Trophoblast cell (in vitro differentiated cells and primary cell): ENCODE measurements at regions not wholly inside any gene's neighbourhood (a gene's known extent, or its start where the extent isn't known, plus 50 kb on each side); places are given as distances from the start of the nearest gene placed in this dataset.
"Not testable (repeated sequence)": the region's sequence is repeated elsewhere in the genome, so short reads cannot be mapped to it uniquely, and the experiment has no call there.

Experiments used
- DNase-seq, 2 donors: peaks; one replicate each; pipeline ENCODE4 v3.0.0-alpha.2; 2016
- H2AFZ ChIP-seq: 2 replicates; pipeline ENCODE4 v1.6.1; 2013; ENCODE audit warnings: low read length, moderate library complexity, mild to moderate bottlenecking; ENCODE audit not compliant: insufficient read depth, poor library complexity
- H2AK5ac ChIP-seq: 2 replicates; pipeline ENCODE4 v1.6.1; 2013; ENCODE audit warnings: mild to moderate bottlenecking, low read length
- H2BK120ac ChIP-seq: 2 replicates; pipeline ENCODE4 v1.6.1; 2013; ENCODE audit warnings: low read length, mild to moderate bottlenecking, moderate library complexity; ENCODE audit not compliant: insufficient read depth, poor library complexity
- H2BK12ac ChIP-seq: 2 replicates; pipeline ENCODE4 v1.6.1; 2013; ENCODE audit warnings: mild to moderate bottlenecking, low read length, moderate library complexity
- H2BK5ac ChIP-seq: 2 replicates; pipeline ENCODE4 v1.6.1; 2013; ENCODE audit warnings: low read length, low read depth, moderate library complexity, mild to moderate bottlenecking; ENCODE audit not compliant: poor library complexity
- H3K14ac ChIP-seq: 2 replicates; pipeline ENCODE4 v1.6.1; 2013; ENCODE audit warnings: mild to moderate bottlenecking, low read length
- H3K18ac ChIP-seq: 2 replicates; pipeline ENCODE4 v1.6.1; 2013; ENCODE audit warnings: mild to moderate bottlenecking, low read length
- H3K23ac ChIP-seq: 2 replicates; pipeline ENCODE4 v1.6.1; 2013; ENCODE audit warnings: low read length
- H3K27ac ChIP-seq: 2 replicates; pipeline ENCODE4 v1.5.1; 2013; ENCODE audit warnings: low read depth, mild to moderate bottlenecking, inconsistent platforms, low read length, moderate library complexity
- H3K27me3 ChIP-seq: 2 replicates; pipeline ENCODE4 v1.6.1; 2013; ENCODE audit warnings: inconsistent platforms, mild to moderate bottlenecking, low read length, moderate library complexity; ENCODE audit not compliant: insufficient read depth
- H3K36me3 ChIP-seq, 2 experiments: 1 replicate in 1 of 2; 2 replicates in 1 of 2; pipeline ENCODE4 v1.6.1; 2013; ENCODE audit warnings: low read length in 2 of 2, mild to moderate bottlenecking in 2 of 2, moderate library complexity in 1 of 2; ENCODE audit not compliant: insufficient read depth in 2 of 2, control insufficient read depth in 1 of 2
- H3K4ac ChIP-seq: 2 replicates; pipeline ENCODE4 v1.6.1; 2013; ENCODE audit warnings: low read depth, mild to moderate bottlenecking, low read length, moderate library complexity
- H3K4me1 ChIP-seq, 2 experiments: 1 replicate in 1 of 2; 2 replicates in 1 of 2; pipeline ENCODE4 v1.6.1; 2013; ENCODE audit warnings: low read length in 2 of 2, mild to moderate bottlenecking in 2 of 2, moderate library complexity in 1 of 2; ENCODE audit not compliant: insufficient read depth in 2 of 2, control insufficient read depth in 1 of 2
- H3K4me2 ChIP-seq: 2 replicates; pipeline ENCODE4 v1.6.1; 2013; ENCODE audit warnings: inconsistent platforms, mild to moderate bottlenecking, low read length, moderate library complexity
- H3K4me3 ChIP-seq: 2 replicates; pipeline ENCODE4 v1.5.1; 2013; ENCODE audit warnings: mild to moderate bottlenecking, low read depth, low read length, inconsistent platforms
- H3K79me1 ChIP-seq: one replicate; pipeline ENCODE4 v1.6.1; 2013; ENCODE audit warnings: low read length
- H3K79me2 ChIP-seq: 2 replicates; pipeline ENCODE4 v1.6.1; 2013; ENCODE audit warnings: low read length, mild to moderate bottlenecking; ENCODE audit not compliant: control insufficient read depth, insufficient read depth, poor library complexity
- H3K9ac ChIP-seq: 2 replicates; pipeline ENCODE4 v1.6.1; 2013; ENCODE audit warnings: mild to moderate bottlenecking, low read length
- H3K9me3 ChIP-seq: 2 replicates; pipeline ENCODE4 v1.6.1; 2013; ENCODE audit warnings: low read depth, mild to moderate bottlenecking, control low read depth, inconsistent platforms, low read length; ENCODE audit not compliant: insufficient read depth
- H4K12ac ChIP-seq: 2 replicates; pipeline ENCODE4 v1.6.1; 2013; ENCODE audit warnings: low read depth, mild to moderate bottlenecking, low read length, moderate library complexity
- H4K8ac ChIP-seq: 2 replicates; pipeline ENCODE4 v1.6.1; 2013; ENCODE audit warnings: low read depth, mild to moderate bottlenecking, low read length, moderate library complexity
- H4K91ac ChIP-seq: one replicate; pipeline ENCODE4 v1.6.1; 2013; ENCODE audit warnings: low read depth, mild to moderate bottlenecking, low read length, moderate library complexity
- WGBS: extraction: QIAGEN DNeasy Blood & Tissue Kit; methylation state at CpG from one replicate; pipeline ENCODE4 v1.1.7; 2013; ENCODE audit warnings: missing lambda C conversion rate; ENCODE audit not compliant: insufficient read length, insufficient coverage; ENCODE audit errors: extremely low coverage; 5-methylcytosine and 5-hydroxymethylcytosine counted together

DNA sequence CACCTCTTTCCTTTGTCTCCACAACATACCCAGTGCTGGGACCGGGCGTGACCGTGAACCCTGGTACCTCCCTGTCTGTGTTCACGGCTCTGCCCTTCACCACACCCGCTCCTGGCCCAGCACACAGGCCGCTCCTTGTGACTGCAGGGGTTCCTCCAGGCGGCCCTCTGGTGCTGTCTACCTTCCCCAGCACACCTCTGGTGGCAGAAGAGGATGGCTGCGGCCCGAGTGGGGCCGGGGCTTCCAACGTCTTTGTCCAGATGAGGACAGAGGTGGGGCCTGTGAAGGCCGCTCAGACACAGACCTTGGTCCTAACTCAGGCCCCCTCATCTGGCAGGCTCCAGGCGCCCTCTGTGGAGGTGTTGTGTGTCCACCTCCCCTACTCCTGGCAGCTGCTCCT is 55.4 kb upstream of the SGMS1 start:
- Histone ChIP-seq H3K27me3 (no peaks in the 10 kb centered on the region), H3K4me2 (no peak overlapping the region), H2BK120ac (no peak overlapping the region), H3K4ac (no peak overlapping the region), H3K9me3 (no peaks in the 10 kb centered on the region), H3K79me1 (no peaks in the 10 kb centered on the region), H2AFZ (no peak overlapping the region), H3K4me1 (peaks cover 0 to 3% of the 10 kb centered on the region in 2 experiments), H4K8ac (no peak overlapping the region), H3K18ac (no peak overlapping the region), H4K12ac (no peak overlapping the region), H2BK5ac (no peak overlapping the region), H3K27ac (no peak overlapping the region), H3K4me3 (no peak overlapping the region), H3K36me3 (no peaks in the 10 kb centered on the region), H3K9ac (no peak overlapping the region), H3K23ac (no peak overlapping the region), H4K91ac (no peak overlapping the region), H3K79me2 (no peaks in the 10 kb centered on the region), H3K14ac (no peak overlapping the region), H2AK5ac (no peak overlapping the region), H2BK12ac (no peak overlapping the region)
- no peak for DNase-seq
- no CpG with 5 or more reads among the region's 13 CpGs for WGBS

DNA sequence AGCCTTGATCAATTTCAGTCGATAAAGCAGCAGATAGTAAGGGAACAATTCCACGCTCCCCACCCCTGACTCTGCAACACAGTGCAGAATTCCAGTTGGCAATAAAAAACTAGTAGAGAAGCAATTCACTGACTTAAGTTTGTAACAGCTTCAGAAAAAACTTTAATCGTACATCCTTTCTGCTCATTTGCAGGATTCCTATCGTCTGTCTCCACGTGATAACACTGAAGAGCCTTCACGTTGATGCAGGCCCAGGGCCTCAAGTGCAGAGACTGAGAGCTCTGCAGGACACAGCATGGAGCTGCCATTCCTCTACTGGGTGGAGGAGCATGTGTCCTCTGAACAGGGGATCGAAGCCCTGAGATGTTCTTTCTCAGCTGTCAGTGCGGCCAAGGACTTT is 51.8 kb upstream of the SGMS1 start:
- not testable (repeated sequence) for H3K4me1 ChIP-seq, H3K18ac ChIP-seq, H2AK5ac ChIP-seq, H3K4me3 ChIP-seq, H4K8ac ChIP-seq, H4K12ac ChIP-seq, H2BK12ac ChIP-seq, H3K36me3 ChIP-seq, H3K27ac ChIP-seq, H3K79me1 ChIP-seq, H2BK120ac ChIP-seq, H4K91ac ChIP-seq, H3K9ac ChIP-seq, H3K79me2 ChIP-seq, H3K9me3 ChIP-seq, H2AFZ ChIP-seq, H3K4ac ChIP-seq, DNase-seq, H3K14ac ChIP-seq, H2BK5ac ChIP-seq, H3K4me2 ChIP-seq, H3K23ac ChIP-seq, H3K27me3 ChIP-seq
- WGBS: no CpG with 5 or more reads among the region's 8 CpGs

- no peaks in the 10 kb centered on the region for H3K79me1 ChIP-seq
- H2BK120ac ChIP-seq: no peak overlapping the region
- WGBS: no CpG with 5 or more reads among the region's 42 CpGs
- no peaks in the 10 kb centered on the region for H3K27me3 ChIP-seq
- H3K79me2 ChIP-seq: no peaks in the 10 kb centered on the region
- H2AK5ac ChIP-seq: no peak overlapping the region
- H3K4me2 ChIP-seq: no peak overlapping the region
- H2AFZ ChIP-seq: no peak overlapping the region
- H3K4ac ChIP-seq: no peak overlapping the region
- H3K23ac ChIP-seq: no peak overlapping the region
- H3K14ac ChIP-seq: no peak overlapping the region
- no peaks in the 10 kb centered on the region for H3K9me3 ChIP-seq
- H4K91ac ChIP-seq: no peak overlapping the region
- no peak overlapping the region for H3K27ac ChIP-seq
- H4K8ac ChIP-seq: no peak overlapping the region
- peak overlapping the region; percentile 48 for H3K4me3 ChIP-seq
- no peaks in the 10 kb centered on the region for H3K36me3 ChIP-seq
- peaks cover 0 to 3% of the 10 kb centered on the region in 2 experiments for H3K4me1 ChIP-seq
- H2BK12ac ChIP-seq: no peak overlapping the region
- DNase-seq: peak; percentile 21 to 49
- no peak overlapping the region for H4K12ac ChIP-seq
- H3K9ac ChIP-seq: no peak overlapping the region
- no peak overlapping the region for H3K18ac ChIP-seq
- no peak overlapping the region for H2BK5ac ChIP-seq
These were observed 50.9 kb upstream of the SGMS1 start for GRCh38 chr10:50674469-50675254.
